ENCODE measurements at regions not wholly inside any gene's neighbourhood (a gene's known extent, or its start where the extent isn't known, plus 50 kb on each side); places are given as distances from the start of the nearest gene placed in this dataset.

GRCh38 chr2:217220228-217221013 is 360.6 kb upstream of the TNP1 start:
- Mint-ChIP-seq H3K27me3 (peaks cover 10% of the 10 kb centered on the region), H3K4me1 (peaks cover 31% of the 10 kb centered on the region), H3K4me3 (no peak overlapping the region), H3K9me3 (peaks cover 6% of the 10 kb centered on the region), H3K27ac (no peak overlapping the region), H3K36me3 (peaks cover 1% of the 10 kb centered on the region)
- CTCF ChIA-PET = no interaction called here
- DNase-seq = no peak

DNA sequence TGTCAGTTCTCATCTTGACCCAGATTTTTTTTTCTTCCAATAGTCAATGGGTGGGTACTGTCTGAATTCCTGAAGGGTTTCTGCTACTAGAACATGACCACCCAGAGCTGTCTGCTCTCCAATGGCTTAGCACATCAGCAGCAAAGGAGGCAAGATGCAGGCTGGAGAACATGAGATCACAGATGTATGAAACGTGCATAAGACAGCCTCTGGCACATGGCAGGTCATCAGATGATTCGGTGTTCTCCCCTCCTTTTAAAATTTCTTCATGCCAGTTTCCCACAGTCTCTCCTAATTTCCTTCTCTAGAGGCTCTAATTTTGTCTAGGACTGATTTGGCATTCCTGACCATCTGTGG is 359.3 kb upstream of the TNP1 start:
- H3K4me1 Mint-ChIP-seq = peaks cover 28% of the 10 kb centered on the region
- CTCF ChIA-PET = no interaction called here
- DNase-seq = no peak
- H3K36me3 Mint-ChIP-seq = no peaks in the 10 kb centered on the region
- H3K27me3 Mint-ChIP-seq = peaks cover 17% of the 10 kb centered on the region
- no peak overlapping the region for H3K27ac Mint-ChIP-seq
- H3K9me3 Mint-ChIP-seq = peaks cover 3% of the 10 kb centered on the region
- H3K4me3 Mint-ChIP-seq = no peak overlapping the region

- Mint-ChIP-seq H3K9me3 (peaks cover under 1% of the 10 kb centered on the region), H3K36me3 (no peaks in the 10 kb centered on the region), H3K27me3 (peaks cover 17% of the 10 kb centered on the region), H3K4me1 (peaks cover 23% of the 10 kb centered on the region), H3K27ac (no peak overlapping the region), H3K4me3 (no peak overlapping the region)
- CTCF ChIA-PET = no interaction called here
- DNase-seq = no peak
Measured at GRCh38 chr2:217218269-217219163, 358.7 kb upstream of the TNP1 start.

DNA sequence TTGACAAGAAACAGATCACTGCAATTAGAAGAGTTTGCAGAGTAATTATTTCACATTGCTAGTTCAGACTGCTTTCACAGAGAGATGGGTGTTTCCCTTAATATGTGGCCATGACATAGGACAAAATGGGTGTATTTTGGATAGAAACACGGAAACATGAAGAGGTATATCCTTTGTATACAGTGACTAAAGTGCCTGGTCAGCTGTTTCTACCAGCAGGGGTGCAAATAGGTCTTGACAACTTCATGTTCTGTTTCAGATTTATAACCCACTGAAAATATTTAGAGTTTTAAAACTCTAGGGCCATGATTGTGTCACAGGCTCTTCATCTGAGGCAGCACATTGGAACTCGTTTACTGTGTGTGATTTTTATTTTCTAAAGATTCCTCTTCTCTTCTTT is 357.1 kb upstream of the TNP1 start:
- Mint-ChIP-seq H3K27me3 (peaks cover 17% of the 10 kb centered on the region), H3K4me3 (no peak overlapping the region), H3K9me3 (no peaks in the 10 kb centered on the region), H3K4me1 (peaks cover 8% of the 10 kb centered on the region), H3K36me3 (no peaks in the 10 kb centered on the region), H3K27ac (no peak overlapping the region)
- no peak for DNase-seq
- CTCF ChIA-PET = no interaction called here

- Mint-ChIP-seq H3K36me3 (no peaks in the 10 kb centered on the region), H3K4me3 (no peak overlapping the region), H3K9me3 (no peaks in the 10 kb centered on the region), H3K27me3 (peaks cover 17% of the 10 kb centered on the region), H3K4me1 (peaks cover 7% of the 10 kb centered on the region), H3K27ac (no peak overlapping the region)
- CTCF ChIA-PET = no interaction called here
- no peak for DNase-seq
Measured at GRCh38 chr2:217216316-217216715, 356.5 kb upstream of the TNP1 start.

DNA sequence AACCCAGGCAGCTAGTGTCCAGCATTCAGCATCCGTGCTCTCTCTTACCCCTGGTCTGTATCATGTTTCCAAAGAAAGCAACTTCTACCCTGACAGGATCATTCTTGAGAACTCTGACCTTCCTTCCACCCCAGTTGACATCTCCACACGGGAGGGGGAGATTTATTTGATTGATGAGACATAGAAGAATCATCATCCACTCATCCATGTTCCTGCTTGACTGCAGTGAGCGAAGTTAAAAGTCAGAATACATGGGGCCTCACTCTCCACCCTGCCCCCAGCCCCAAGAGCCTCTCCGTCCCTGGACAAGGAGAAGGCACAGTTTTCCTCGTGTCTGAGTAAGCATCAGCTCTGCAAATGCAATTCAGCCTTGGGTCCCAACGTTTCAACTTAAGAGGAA is 356.0 kb upstream of the TNP1 start:
- Mint-ChIP-seq H3K27ac (no peak overlapping the region), H3K36me3 (no peaks in the 10 kb centered on the region), H3K4me1 (peaks cover 7% of the 10 kb centered on the region), H3K27me3 (peaks cover 20% of the 10 kb centered on the region), H3K9me3 (no peaks in the 10 kb centered on the region), H3K4me3 (no peak overlapping the region)
- no peak for DNase-seq
- CTCF ChIA-PET = no interaction called here

DNA sequence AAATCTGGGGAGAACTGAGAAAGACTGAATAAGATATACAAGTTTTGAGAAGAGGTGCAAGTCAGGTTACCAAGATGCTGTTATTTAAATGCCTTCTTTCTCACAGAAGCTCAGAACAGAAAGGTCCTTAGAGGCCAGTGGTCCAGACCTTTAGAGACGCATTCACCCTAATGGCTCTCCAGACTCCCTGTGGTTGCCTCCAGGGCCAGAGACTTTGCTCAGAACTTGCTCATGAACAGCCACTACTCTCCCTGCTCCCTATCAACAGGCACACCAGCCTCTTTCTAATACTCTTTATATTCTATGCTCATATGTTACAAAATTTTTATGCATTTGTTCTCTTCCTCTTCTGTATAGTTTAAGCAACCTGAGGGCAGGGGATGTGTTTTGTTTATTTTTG is 349.0 kb upstream of the TNP1 start:
- Mint-ChIP-seq H3K9me3 (no peaks in the 10 kb centered on the region), H3K27ac (no peak overlapping the region), H3K36me3 (no peaks in the 10 kb centered on the region), H3K4me1 (no peaks in the 10 kb centered on the region), H3K27me3 (peaks cover 19% of the 10 kb centered on the region), H3K4me3 (no peak overlapping the region)
- no peak for DNase-seq
- CTCF ChIA-PET = no interaction called here

DNA sequence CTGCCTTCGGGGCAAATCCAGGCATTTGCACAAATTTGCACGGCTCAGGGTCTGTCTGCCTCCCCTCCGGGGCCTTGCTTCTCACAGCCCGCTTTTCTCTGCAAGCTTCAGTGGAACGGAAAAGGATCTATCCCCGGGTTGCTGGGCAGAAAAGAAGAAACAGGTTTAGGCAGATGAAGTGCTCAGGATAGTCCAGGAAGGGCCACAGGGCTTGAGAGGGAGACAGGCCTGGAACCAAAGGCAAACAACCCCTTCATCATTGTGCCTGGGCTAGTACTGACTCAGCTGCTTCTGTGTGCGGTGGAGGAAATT is 347.8 kb upstream of the TNP1 start:
- no peak for DNase-seq

GRCh38 chr2:217206907-217207698 is 347.2 kb upstream of the TNP1 start:
- Mint-ChIP-seq H3K9me3 (no peaks in the 10 kb centered on the region), H3K36me3 (no peaks in the 10 kb centered on the region), H3K4me3 (no peak overlapping the region), H3K27ac (no peak overlapping the region), H3K27me3 (peaks cover 19% of the 10 kb centered on the region), H3K4me1 (no peaks in the 10 kb centered on the region)
- no peak for DNase-seq
- CTCF ChIA-PET = no interaction called here

More for the DNA sequence above, 347.8 kb upstream of the TNP1 start:
- peaks cover 19% of the 10 kb centered on the region for H3K27me3 Mint-ChIP-seq
- no peak overlapping the region for H3K4me3 Mint-ChIP-seq
- H3K4me1 Mint-ChIP-seq = no peaks in the 10 kb centered on the region
- H3K36me3 Mint-ChIP-seq = no peaks in the 10 kb centered on the region
- H3K9me3 Mint-ChIP-seq = no peaks in the 10 kb centered on the region
- CTCF ChIA-PET = no interaction called here
- H3K27ac Mint-ChIP-seq = no peak overlapping the region

- Mint-ChIP-seq H3K4me3 (no peak overlapping the region), H3K36me3 (no peaks in the 10 kb centered on the region), H3K27ac (no peak overlapping the region), H3K9me3 (no peaks in the 10 kb centered on the region), H3K27me3 (peaks cover 18% of the 10 kb centered on the region), H3K4me1 (no peaks in the 10 kb centered on the region)
- no peak for DNase-seq
- CTCF ChIA-PET = no interaction called here
Measured at GRCh38 chr2:217206016-217206725, 346.3 kb upstream of the TNP1 start.

- peaks cover 15% of the 10 kb centered on the region for H3K27me3 Mint-ChIP-seq
Measured at GRCh38 chr2:217204358-217204757, 344.5 kb upstream of the TNP1 start.

GRCh38 chr2:217203086-217203485 is 343.2 kb upstream of the TNP1 start:
- H3K36me3 Mint-ChIP-seq = no peaks in the 10 kb centered on the region
- H3K27me3 Mint-ChIP-seq = peaks cover 15% of the 10 kb centered on the region
- H3K4me1 Mint-ChIP-seq = no peaks in the 10 kb centered on the region
- no peak for DNase-seq
- H3K27ac Mint-ChIP-seq = no peak overlapping the region
- H3K4me3 Mint-ChIP-seq = no peak overlapping the region
- H3K9me3 Mint-ChIP-seq = no peaks in the 10 kb centered on the region
- CTCF ChIA-PET = no interaction called here

More at GRCh38 chr2:217204358-217204757, 344.5 kb upstream of the TNP1 start:
- H3K36me3 Mint-ChIP-seq = no peaks in the 10 kb centered on the region
- CTCF ChIA-PET = no interaction called here
- no peak overlapping the region for H3K4me3 Mint-ChIP-seq
- DNase-seq = no peak
- no peaks in the 10 kb centered on the region for H3K9me3 Mint-ChIP-seq
- no peaks in the 10 kb centered on the region for H3K4me1 Mint-ChIP-seq
- no peak overlapping the region for H3K27ac Mint-ChIP-seq

- no peaks in the 10 kb centered on the region for H3K4me1 Mint-ChIP-seq
- H3K4me3 Mint-ChIP-seq = no peak overlapping the region
- peaks cover 4% of the 10 kb centered on the region for H3K27me3 Mint-ChIP-seq
- DNase-seq = no peak
- CTCF ChIA-PET = interaction anchor here (0.9 kb wide), 1 partner anchor 33 kb away, joined by 4 read pairs; no protein-coding TSS in a partner anchor
- H3K27ac Mint-ChIP-seq = no peak overlapping the region
- no peaks in the 10 kb centered on the region for H3K9me3 Mint-ChIP-seq
- H3K36me3 Mint-ChIP-seq = no peaks in the 10 kb centered on the region
Measured at GRCh38 chr2:217199255-217199630, 339.4 kb upstream of the TNP1 start.

Measured in activated naive CD4-positive, alpha-beta T cell treated with anti-CD3 and anti-CD28 coated beads, Interleukin-2, amount 10 ng/mL, durations not matched to agents 7 days and 5 days (primary cell).